OCI-LY7 (cell line): ENCODE measurements at regions not wholly inside any gene's neighbourhood (a gene's known extent, or its start where the extent isn't known, plus 50 kb on each side); places are given as distances from the start of the nearest gene placed in this dataset.

Source experiments
- CTCF ChIP-seq: fragments of 200-600 bp; sonication (generic); conservative IDR thresholded peaks from 2 replicates; pipeline ENCODE4 v1.5.1; 2014; ENCODE audit warnings: mild to moderate bottlenecking, antibody characterized with exemption, low read length, moderate library complexity, mixed read lengths
- EZH2phosphoT487 ChIP-seq: fragments of 200-600 bp; sonication (generic); IDR thresholded peaks from 2 replicates; pipeline ENCODE4 v1.6.1; 2018; ENCODE audit warnings: low read depth, borderline replicate concordance, mild to moderate bottlenecking, mixed run types, antibody characterized with exemption, low read length, moderate library complexity, mixed read lengths

- TF ChIP-seq CTCF, result no peak
- no peak for TF ChIP-seq EZH2phosphoT487
Observed at GRCh38 chr3:105118905-105119304, 247.8 kb upstream of the ALCAM start.
